ENCODE measurements at regions not wholly inside any gene's neighbourhood (a gene's known extent, or its start where the extent isn't known, plus 50 kb on each side); places are given as distances from the start of the nearest gene placed in this dataset.

DNA sequence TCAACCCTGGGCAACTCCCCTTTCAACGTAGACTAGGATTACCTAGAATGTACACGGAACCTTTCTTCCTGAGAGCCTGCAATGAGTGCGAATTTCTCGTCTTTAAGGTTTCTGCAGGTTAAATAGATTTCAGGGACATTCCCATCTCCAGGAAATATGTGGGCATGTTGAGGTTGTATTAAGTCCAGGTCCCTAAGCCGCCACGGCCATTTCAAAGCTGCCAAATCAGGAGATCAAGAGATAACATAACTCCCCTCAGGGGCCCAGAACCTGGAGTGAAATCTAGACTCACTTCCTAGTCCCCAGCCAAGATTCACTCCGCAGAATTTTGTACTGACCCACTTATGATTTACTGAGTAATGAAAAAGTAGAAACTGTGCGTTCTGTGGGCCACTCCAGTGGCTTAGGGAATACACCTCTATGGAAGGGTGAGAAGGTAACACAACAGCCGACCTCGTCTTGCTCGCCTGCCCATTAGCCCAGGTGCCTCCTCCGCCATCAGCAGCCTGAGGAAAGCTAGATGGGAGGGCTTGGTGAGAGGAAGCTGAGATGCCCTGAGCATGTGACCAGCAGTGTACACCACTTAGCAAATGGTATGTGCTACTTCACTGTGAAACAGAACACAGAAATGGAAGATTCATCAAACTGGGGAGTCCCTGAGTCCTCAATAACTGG is 98.5 kb upstream of the SOX1 start:
- DNase-seq (ENCODE audit: low spot score), result no peak

DNA sequence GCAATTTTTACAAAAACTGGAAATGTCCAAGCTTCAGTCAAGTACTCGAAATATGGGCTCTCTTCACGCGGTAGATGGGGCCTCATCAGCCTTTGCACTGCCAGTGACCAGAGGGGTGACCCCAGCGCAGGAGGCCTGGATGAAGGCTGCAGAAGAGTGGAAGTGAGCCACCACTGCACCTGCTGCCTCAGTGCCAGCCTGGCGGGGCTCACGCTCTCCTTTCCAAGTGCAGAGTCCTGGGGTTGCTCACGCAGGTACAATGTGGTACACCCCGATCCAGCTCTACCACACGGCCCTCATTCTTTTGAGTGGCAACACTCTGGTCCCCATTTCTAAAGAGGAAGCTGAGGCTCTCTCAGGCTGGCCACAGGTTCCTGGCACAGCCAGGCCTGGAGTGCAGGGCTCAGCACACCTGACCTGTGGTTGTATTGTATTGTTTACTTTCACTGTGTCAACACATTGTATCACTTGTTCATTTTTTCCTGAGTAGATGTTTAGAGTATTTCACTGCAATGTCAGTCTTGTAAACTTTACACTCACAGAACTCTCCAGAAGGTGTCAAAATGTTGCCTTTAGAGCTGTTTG is 97.3 kb upstream of the SOX1 start:
- DNase-seq (ENCODE audit: low spot score), result no peak

DNA sequence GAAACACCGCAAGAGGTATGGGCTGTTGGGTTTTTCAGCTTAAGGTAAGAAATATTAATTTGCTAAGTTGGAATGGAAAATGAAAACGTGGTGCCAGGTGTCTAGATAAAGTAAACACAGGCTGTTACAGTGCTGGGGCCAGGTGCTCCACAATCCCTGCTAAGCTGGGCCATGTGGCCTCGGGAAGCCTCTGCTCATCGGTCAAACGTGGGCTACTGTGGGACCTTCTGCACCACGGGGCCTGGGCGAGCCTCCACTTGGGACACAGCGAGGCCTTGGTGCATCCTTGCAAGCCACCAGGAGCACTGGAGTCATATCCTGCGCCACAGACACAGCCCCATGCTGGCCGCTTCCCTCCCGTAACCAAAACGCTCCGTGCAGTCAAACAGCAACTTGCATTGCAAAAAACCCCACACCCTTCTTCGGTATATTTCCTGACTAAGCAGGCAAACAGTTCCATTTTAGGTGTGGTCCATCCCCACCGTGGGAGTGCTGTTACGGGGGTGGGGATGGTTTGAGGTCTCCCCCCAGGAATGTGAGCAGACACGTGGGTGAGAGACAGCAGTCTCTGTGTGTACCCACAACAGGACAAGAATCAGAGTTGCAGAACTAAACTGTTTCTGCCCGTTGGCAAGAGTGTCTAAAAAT is 96.3 kb upstream of the SOX1 start:
- DNase-seq (ENCODE audit: low spot score), result no peak

DNA sequence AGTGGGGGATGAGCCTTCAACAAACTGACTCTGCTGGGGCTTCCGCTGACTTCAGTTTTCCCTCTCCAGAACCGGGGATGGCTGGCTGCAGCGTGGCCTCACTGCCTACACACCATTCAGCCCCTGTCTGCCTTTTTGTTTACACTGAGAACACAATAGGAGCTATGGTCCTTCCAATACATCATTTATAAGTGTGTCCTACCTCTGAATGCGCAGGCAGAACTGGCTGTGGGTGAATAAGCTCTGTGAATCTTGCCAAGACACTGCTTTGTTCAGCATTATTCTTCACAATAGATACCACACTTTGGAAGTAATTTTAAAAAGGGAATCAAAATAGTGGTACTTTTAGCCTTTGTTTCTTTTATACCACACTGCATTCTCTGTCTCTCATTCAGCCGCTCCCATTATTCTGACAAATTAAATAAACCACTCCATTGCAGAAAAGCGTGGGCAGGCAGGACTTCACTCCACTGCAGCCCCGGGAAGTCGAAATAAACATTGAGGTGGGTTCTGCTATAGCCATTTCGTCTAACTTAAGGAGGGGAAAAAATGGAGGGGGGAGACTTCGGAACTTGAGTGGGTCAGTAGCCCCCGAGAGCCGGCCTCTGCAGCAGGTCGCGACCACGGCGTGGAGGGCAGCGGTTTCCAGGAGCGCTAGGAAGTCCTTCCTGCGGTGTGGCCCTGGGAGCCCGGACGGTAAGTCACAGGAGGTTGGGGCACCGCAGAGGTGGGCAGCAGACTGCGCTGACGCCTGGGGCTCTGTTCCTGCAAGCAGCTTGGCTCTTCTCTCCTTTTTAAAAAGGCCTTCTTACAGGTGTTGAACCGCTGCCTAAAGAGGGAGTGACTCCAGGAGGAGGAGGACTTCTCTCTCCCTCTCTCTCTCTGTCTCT is 94.8 kb upstream of the SOX1 start:
- DNase-seq (ENCODE audit: low spot score), result no peak

DNA sequence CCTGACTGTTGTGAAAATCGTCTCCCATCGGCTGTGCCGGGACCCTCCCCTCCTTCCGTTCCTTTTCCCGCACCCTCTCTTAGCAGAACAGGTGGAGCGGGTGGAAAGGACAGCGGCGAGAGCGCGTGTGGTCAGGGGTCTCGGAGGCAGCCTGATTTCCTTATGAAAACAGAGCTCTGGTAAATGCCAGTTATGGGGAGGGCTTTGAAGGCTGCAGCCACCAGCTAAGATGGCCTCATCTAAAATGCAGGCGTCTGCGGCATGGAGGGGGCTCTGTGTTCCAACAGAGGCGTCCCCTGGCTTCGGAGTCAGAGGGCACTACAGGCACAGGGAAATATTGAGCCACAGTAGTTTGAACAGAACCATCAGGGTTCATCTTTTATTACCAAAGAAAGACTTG is 93.8 kb upstream of the SOX1 start:
- DNase-seq (ENCODE audit: low spot score), result no peak

DNA sequence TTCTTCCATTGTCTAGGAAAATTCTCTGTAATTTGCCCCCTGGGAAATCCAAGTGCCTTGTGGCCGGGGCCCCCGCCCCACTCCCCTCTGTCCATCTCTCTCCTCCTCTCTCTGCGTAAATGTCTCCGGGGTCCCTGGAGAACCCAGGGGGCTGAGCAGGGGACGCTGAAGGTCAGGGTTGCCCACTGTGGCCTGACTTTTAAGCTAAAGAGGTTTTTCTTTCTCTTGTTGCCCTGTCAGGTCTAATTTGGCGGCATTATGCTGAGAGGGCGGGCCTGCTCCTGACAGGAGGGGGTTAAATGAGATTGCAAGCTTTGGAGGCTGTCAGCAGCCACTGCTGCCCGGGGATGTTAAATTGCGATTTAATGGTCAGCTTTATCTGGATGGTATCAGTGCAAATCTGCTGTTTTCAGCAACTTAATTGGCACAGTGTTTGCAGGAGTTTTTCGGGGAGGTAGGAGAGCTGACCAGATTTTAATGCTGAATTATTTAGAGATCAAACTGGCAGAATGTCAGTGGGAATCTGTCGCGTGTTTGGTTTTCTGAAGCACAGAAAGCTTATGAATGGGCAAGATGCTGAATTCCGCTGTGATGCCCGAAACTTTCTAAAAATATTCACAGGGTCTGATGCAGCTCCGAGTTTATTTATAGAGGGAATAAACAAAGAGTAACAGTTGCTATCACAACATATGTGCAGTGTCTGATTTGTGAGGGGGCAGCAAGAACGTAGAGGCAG is 93.2 kb upstream of the SOX1 start:
- DNase-seq (ENCODE audit: low spot score), result no peak

DNA sequence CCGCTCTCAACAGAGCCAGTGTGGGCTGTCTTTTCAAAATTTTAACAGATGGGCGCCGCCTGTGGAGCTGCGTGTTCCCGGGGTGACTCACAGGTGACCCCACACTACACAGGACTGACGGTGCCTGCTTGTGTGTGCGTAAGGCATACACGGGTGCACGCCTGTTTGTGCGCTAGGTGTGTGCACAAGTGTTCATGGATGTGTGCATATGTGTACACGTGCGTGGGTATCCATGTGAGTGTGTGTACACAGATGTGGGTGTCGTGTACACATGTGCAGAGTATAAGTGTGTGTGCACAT is 92.7 kb upstream of the SOX1 start:
- DNase-seq (ENCODE audit: low spot score), result no peak

DNA sequence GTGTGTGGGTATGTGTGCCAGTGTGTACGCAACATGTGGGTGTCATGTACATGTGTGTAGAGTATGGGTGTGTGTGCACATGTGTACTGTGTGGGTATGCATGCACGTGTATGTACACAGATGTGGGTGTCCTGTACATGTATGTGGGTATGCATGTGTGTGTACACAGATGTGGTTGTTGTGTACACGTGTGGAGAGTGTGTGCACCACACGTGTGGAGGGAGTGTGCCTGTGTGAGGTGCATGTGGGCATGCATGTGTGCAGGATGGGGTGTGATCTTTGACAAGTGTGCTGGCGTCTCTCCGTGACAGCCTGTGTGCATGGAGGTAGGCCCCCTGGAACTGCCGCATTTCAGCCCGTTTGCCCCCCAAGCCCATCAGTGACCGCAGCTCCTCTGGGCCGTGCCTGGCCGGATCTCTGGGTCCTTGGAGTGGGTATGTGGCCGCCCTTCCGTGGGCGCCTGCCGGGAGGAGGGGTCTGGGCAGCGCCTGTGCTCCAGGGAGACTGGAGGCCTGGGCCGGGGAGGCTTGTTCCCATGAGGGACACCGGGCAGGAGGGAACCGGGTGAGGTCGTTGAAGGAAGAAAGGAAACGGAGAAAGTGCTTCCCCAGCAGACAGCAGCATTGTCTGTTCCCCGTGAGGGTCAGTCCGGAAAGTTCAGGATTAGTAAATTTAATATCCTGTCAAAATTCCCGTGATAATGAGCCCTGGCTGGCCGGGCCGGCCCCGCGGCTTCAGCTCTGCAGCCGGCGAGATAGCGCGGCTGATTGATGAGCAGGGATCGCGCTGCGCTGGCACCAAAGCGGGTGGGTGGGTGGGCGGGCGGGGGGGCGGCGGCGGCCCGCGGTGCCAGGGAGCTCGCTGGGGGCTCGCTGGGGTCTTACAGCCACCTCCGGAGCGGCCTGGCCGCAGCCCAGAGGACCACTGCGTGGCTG is 91.1 kb upstream of the SOX1 start:
- no peak for DNase-seq (ENCODE audit: low spot score)

DNA sequence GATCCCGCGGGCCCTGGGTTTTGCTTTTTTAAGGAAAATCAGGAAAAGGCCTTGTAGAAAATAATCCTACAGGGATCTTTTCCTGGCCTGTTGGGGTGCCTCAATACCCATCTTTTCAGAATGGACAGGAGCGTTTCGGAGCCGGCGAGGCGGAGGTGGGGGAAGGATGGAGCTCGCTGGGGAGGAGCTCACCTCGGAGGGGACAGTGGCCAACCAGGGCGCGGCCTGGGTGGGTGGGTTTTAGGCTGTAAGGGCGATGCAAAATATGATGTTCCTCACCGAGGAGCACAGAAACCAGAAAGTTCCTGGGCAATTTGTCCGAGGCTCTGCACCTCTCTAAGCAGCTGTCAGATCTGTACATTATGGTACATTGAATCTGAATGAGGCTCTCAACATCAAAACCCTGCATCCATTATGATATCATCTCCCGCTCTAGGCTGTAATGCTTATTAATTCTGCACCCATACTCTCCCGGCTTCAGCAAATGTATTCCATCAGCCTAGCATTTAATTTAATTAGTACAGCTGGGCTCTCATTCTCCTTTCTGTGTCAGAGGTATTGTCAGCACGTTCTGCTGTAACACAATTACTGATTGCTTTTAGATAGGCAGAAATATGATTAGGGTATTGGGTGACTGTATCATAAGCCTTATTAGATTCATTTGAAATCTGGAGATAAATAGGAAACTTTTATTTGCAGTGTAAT is 90.3 kb upstream of the SOX1 start:
- no peak for DNase-seq (ENCODE audit: low spot score)

DNA sequence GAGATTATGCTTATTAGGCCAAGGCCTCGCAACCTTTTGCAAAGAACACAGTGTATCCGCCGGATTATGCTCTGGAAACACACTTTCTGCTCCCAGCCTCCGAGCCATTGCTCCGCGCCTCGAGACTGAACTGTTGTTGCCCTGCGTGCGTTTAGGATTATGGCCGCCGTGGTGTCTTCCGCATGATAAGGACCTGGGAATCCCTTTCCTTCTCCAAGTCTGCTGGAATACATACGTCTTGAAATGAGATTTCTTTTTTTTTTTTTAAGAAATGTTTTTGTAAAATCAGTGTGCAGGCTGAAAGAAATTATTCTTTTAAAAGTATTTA is 89.8 kb upstream of the SOX1 start:
- no peak for DNase-seq (ENCODE audit: low spot score)

DNA sequence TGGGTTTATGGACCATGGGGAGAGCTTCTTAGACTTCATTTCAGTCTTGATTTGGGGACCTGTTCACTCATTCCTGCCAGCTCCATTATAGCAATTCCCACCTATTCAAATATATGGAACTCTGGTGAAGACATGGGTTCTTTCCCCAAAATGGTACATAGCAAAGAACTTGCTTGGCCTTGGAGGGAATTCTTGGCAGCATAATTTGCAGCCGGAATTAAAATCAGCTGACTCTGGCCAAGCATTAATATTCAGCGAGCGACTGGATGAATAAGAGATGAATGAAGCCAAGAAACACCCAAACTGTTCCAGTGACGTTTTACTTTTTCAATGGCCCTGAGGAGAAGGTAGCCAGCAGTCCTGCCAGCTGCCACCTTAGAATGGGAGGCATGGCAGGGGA is 88.4 kb upstream of the SOX1 start:
- peak; percentile 41 for DNase-seq (ENCODE audit: low spot score)

DNA sequence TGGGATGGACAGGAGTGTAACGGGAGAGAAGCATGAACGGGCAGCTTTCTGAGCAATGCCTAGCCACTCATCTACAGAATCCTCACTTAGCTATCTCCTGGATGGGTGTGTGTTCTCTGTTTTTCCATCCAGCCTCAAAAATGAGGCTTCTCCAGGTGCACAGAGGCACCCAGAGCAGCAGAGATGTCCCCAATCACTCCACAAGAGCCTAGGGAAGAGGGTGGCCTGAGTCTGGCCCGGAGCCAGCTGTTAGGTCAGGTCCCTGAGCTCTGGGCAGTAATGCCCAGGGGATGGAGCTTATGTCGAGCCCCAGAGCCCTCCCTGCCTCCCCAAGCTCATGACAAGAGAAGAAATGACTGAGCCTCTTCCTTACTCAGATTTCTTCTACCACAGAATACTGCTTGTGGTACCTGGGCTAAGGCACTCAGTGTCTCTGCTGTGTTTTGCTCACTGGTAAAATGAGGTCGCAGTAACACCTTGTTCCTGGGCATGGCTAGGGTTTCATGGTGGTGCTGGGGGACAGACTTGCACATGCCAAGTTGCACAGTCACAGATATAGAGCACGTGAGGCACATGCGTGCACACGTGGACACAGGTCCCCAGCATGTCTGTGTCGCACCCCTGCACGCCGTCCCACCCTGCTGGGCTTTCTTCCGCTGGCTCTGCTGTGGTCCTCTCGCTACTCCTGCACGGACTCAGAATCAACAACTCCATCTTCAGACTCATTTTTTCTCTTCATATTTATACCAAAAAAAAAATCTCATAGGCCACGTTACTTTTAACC is 86.6 kb upstream of the SOX1 start:
- no peak for DNase-seq (ENCODE audit: low spot score)

DNA sequence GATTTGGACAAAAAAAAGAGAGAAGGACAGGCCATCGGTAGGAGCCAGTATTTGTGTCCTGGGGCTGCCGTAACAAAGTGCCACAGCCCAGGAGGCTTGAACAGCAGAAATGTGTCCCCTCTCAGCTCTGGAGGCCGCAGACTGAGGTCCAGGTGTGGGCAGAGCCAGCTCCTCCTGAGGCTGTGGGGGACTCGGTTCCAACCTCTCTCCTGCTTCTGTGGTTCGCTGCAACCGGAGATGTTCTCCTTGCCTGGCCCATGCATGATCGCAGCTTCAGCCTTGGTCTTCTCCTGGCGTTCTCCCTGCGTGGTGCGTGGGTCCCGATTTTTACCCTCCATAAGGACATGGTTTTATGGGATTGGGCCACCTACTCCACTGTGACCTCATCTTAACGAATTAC is 85.9 kb upstream of the SOX1 start:
- no peak for DNase-seq (ENCODE audit: low spot score)

DNA sequence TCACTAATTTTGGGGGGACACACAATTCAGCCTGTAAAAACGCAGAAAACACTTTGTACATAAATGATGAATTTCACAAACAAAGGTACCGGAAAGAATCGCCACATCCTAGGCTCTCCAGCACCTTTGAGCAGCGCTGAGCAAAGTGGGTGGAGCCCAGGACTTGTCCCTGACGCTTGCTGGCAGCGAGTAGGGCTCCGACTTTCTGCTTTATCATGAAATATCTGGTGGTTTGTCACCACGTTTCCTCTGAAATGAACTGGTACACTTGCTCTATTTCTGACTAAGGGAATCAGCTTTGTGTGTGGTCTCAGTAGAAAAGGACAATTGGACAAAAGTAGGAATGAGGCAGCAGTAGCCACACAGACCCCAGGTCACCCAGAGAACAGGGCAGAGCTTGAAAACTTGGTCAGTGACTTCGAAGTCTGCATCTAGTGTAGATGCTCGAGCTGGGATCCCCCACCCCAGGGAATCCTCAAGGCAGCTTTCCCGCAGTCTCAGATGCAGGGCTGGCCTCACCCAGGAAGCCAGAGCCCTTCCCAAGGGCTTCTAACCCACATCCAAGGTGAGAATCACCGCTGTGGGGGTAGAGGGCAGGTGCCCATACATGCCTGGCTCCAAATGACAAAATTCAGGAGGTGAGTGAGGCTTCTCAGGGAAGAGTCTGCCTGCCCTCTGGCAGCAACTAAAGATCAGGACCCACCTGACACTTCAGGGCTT is 85.3 kb upstream of the SOX1 start:
- no peak for DNase-seq (ENCODE audit: low spot score)

DNA sequence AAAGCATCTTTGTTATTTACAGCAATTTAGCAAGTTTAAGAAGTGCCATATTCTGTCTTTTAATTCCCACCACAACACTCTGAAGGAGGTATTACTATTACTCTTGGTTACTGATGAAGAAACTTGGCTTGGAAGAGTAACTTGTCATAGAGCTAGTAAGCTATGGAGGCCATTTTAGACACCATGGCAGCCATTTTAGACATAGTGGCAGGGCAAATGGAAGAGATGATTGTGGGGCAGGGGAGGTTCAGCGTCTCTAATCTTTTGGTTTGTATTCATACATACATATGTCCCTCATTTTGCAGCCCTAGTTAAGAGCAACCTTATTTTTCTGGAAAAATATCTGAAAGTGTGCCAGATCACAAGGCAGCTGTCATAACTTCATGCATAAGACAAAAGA is 82.6 kb upstream of the SOX1 start:
- DNase-seq (ENCODE audit: low spot score), result no peak

DNA sequence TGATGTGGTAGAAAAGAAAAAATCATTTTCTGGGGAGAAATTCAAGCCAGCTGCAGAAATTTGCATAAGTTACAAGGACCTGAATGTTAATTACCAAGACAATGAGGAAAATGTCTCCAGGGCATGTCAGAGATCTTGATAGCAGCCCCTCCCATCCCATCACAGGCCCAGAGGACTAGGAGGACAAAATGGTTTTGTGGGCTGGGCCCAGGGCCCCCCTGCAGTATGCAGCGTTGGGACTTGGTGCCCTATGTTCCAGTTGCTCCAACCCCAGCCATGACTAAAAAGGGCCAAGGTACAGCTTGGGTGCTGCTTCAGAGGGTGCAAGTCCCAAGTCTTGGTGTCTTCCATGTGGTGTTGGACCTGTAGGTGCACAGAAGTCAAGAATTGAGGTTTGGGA is 76.6 kb upstream of the SOX1 start:
- no peak for DNase-seq (ENCODE audit: low spot score)

DNA sequence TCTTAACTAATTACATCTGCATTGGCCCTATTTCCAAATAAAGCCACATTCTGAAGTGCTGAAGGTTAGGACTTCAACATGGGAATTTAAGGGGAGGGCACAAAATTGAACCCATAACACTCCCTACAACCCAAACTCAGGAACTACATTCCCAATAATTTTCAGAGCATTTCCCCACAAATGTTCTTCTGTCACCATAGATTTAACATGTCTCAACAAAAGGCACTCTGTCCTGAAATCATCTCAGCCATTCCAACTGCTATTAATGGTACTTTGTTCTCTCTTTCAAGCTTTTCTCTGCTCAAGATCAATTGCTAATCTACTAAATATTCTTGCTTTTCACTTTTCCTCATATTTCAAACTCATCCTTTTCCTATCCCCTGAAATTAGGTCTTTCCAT is 74.0 kb upstream of the SOX1 start:
- DNase-seq (ENCODE audit: low spot score), result no peak

DNA sequence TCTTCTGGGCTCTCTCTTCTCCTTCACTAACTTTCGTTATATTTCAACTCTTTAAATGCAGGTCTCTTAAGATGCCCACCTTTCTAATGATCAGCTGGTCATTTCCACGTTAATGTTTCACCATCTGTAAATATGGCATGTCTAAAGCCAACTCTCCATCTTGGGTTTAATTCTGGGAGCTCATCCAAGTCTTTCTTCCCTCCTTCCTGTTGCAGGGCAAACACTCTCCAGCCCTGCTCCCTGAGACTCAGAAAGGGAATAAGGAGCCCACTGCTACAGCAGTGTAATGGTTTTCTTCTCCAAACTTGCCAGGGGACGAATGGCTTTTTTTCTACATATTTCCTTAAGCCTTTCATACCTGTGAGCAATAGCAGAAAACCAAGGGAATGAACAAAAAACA is 73.3 kb upstream of the SOX1 start:
- DNase-seq (ENCODE audit: low spot score), result no peak

DNA sequence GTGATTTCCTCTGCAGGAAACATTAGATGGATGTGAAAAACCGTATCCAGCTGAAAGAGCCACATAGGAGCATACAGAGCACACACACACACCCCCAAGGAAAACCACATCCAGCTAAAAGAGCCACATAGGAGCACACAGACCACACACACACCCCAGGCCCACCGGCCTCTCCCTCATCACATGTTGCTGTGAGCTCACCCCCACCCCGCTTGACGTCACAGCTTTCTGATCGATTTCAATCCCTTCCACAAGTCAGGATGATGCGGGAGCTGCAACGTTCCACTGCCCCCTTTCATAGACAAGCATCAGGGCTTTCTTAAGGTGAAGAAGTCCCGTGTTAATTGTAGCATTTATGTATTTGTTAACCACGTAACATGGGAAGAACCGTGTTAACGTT is 72.4 kb upstream of the SOX1 start:
- DNase-seq (ENCODE audit: low spot score), result no peak
